ENCODE measurements at regions not wholly inside any gene's neighbourhood (a gene's known extent, or its start where the extent isn't known, plus 50 kb on each side); places are given as distances from the start of the nearest gene placed in this dataset.

GRCh38 chr19:29283366-29283765, 70.4 kb upstream of the UQCRFS1 start:
- TF ChIP-seq CTCF (IDR thresholded peaks at IDR 0.05), result no peak
- ATAC-seq (ENCODE audit: poor library complexity) (no peak), DNase-seq (no peak)
- Histone ChIP-seq H3K4me1 (ENCODE audit: insufficient read depth, low read length) (no peaks in the 10 kb centered on the region), H3K4me3 (ENCODE audit: low read length) (no peak overlapping the region), H3K9me3 (ENCODE audit: control insufficient read depth in 1 of 2, insufficient read depth in 1 of 2, low read length in 2 of 2) (peaks cover 0 to 3% of the 10 kb centered on the region in 2 experiments), H3K27me3 (ENCODE audit: control insufficient read depth in 1 of 2, insufficient read depth in 2 of 2, low read length in 2 of 2) (peaks cover 4 to 13% of the 10 kb centered on the region in 2 experiments), H3K27ac (ENCODE audit: low read depth in 1 of 2, low read length in 2 of 2) (no peak overlapping the region), H3K36me3 (ENCODE audit: insufficient read depth, low read length) (no peaks in the 10 kb centered on the region)
- intact Hi-C loops (cut with DNase I, micrococcal nuclease), result no loop called here
- no peaks in the 10 kb centered on the region for H3K4me1 Mint-ChIP-seq (ENCODE audit: low read depth)
- ChIA-PET POLR2A (no interaction called here), CTCF (no interaction called here)
- H3K27ac Mint-ChIP-seq, result no peak overlapping the region
- no peak overlapping the region for H3K4me3 Mint-ChIP-seq
- H3K9me3 Mint-ChIP-seq, result no peaks in the 10 kb centered on the region
- H3K36me3 Mint-ChIP-seq (ENCODE audit: low read depth), result no peaks in the 10 kb centered on the region
- H3K27me3 Mint-ChIP-seq, result peaks cover 41% of the 10 kb centered on the region

- Histone ChIP-seq H3K27ac (ENCODE audit: low read depth in 1 of 2, low read length in 2 of 2) (no peak overlapping the region), H3K4me1 (ENCODE audit: insufficient read depth, low read length) (no peaks in the 10 kb centered on the region), H3K4me3 (ENCODE audit: low read length) (no peak overlapping the region), H3K27me3 (ENCODE audit: control insufficient read depth in 1 of 2, insufficient read depth in 2 of 2, low read length in 2 of 2) (peaks cover 4 to 17% of the 10 kb centered on the region in 2 experiments), H3K36me3 (ENCODE audit: insufficient read depth, low read length) (no peaks in the 10 kb centered on the region), H3K9me3 (ENCODE audit: control insufficient read depth in 1 of 2, insufficient read depth in 1 of 2, low read length in 2 of 2) (peaks cover 0 to 3% of the 10 kb centered on the region in 2 experiments)
- DNase-seq, result no peak
- TF ChIP-seq CTCF (IDR thresholded peaks at IDR 0.05), result no peak
- Mint-ChIP-seq H3K27ac (no peak overlapping the region), H3K36me3 (ENCODE audit: low read depth) (no peaks in the 10 kb centered on the region), H3K4me1 (ENCODE audit: low read depth) (no peaks in the 10 kb centered on the region), H3K27me3 (peaks cover 48% of the 10 kb centered on the region), H3K9me3 (no peaks in the 10 kb centered on the region), H3K4me3 (no peak overlapping the region)
- CTCF ChIA-PET, result no interaction called here
- intact Hi-C loops (cut with DNase I, micrococcal nuclease), result no loop called here
- POLR2A ChIA-PET, result no interaction called here
- ATAC-seq (ENCODE audit: poor library complexity), result no peak
These were observed 72.3 kb upstream of the UQCRFS1 start for GRCh38 chr19:29285187-29285687.

GRCh38 chr19:29285878-29286277, 72.9 kb upstream of the UQCRFS1 start:
- Histone ChIP-seq H3K27me3 (ENCODE audit: control insufficient read depth in 1 of 2, insufficient read depth in 2 of 2, low read length in 2 of 2) (peaks cover 4 to 17% of the 10 kb centered on the region in 2 experiments), H3K4me1 (ENCODE audit: insufficient read depth, low read length) (no peaks in the 10 kb centered on the region), H3K9me3 (ENCODE audit: control insufficient read depth in 1 of 2, insufficient read depth in 1 of 2, low read length in 2 of 2) (peaks cover 0 to 3% of the 10 kb centered on the region in 2 experiments), H3K27ac (ENCODE audit: low read depth in 1 of 2, low read length in 2 of 2) (no peak overlapping the region), H3K4me3 (ENCODE audit: low read length) (no peak overlapping the region), H3K36me3 (ENCODE audit: insufficient read depth, low read length) (no peaks in the 10 kb centered on the region)
- H3K27ac Mint-ChIP-seq, result no peak overlapping the region
- POLR2A ChIA-PET, result no interaction called here
- H3K4me1 Mint-ChIP-seq (ENCODE audit: low read depth), result no peaks in the 10 kb centered on the region
- CTCF ChIA-PET, result no interaction called here
- DNase-seq (no peak), ATAC-seq (ENCODE audit: poor library complexity) (no peak)
- H3K4me3 Mint-ChIP-seq, result no peak overlapping the region
- peaks cover 42% of the 10 kb centered on the region for H3K27me3 Mint-ChIP-seq
- H3K9me3 Mint-ChIP-seq, result no peaks in the 10 kb centered on the region
- no peak for TF ChIP-seq CTCF (IDR thresholded peaks at IDR 0.05)
- no peaks in the 10 kb centered on the region for H3K36me3 Mint-ChIP-seq (ENCODE audit: low read depth)
- intact Hi-C loops (cut with DNase I, micrococcal nuclease), result no loop called here
